Keratinocyte (primary cell): ENCODE measurements at regions not wholly inside any gene's neighbourhood (a gene's known extent, or its start where the extent isn't known, plus 50 kb on each side); places are given as distances from the start of the nearest gene placed in this dataset.

Source experiments
- DNase-seq: peaks from one replicate; pipeline ENCODE4 v3.0.0-alpha.2; 2011; ENCODE audit warnings: low read depth, missing footprints, low spot score
- FAIRE-seq: peaks from 2 replicates; lab custom pipeline; 2011; peaks lifted over from hg19 to GRCh38; lab: Jason Lieb, UNC
- H2AFZ ChIP-seq: 2 replicates; pipeline ENCODE4 v1.6.0; 2012; ENCODE audit warnings: low read length, control low read depth, inconsistent platforms; ENCODE audit not compliant: control insufficient read depth
- H3K27ac ChIP-seq: 2 replicates; pipeline ENCODE4 v1.5.1; 2011; ENCODE audit warnings: low read length; ENCODE audit not compliant: control insufficient read depth, insufficient read depth
- H3K27me3 ChIP-seq: 3 replicates; pipeline ENCODE4 v1.6.0; 2011; ENCODE audit warnings: low read length; ENCODE audit not compliant: control insufficient read depth, insufficient read depth; ENCODE audit errors: extremely low read depth
- H3K36me3 ChIP-seq, 2 experiments: 2 replicates in 1 of 2; 3 replicates in 1 of 2; pipeline ENCODE4 v1.5.1; 2011; ENCODE audit warnings: low read length in 2 of 2, mild to moderate bottlenecking in 1 of 2; ENCODE audit not compliant: control insufficient read depth in 2 of 2, insufficient read depth in 2 of 2; ENCODE audit errors: extremely low read depth in 1 of 2
- H3K4me1 ChIP-seq: 3 replicates; pipeline ENCODE4 v1.5.1; 2011; ENCODE audit warnings: low read length; ENCODE audit not compliant: control insufficient read depth, insufficient read depth; ENCODE audit errors: extremely low read depth
- H3K4me2 ChIP-seq: 3 replicates; pipeline ENCODE4 v1.6.0; 2011; ENCODE audit warnings: low read depth, low read length; ENCODE audit not compliant: control insufficient read depth, insufficient read depth; ENCODE audit errors: extremely low read depth
- H3K4me3 ChIP-seq, 3 experiments: fragments of 200-600 bp in 1 of 3; sonication (generic) in 1 of 3; 2 replicates in 2 of 3; 3 replicates in 1 of 3; pipeline ENCODE4 v1.5.1; 2011 to 2016; ENCODE audit warnings: low read length in 3 of 3, mild to moderate bottlenecking in 3 of 3, control low read depth in 2 of 3, inconsistent platforms in 1 of 3, low read depth in 1 of 3, mixed read lengths in 1 of 3, mixed run types in 1 of 3, moderate library complexity in 1 of 3; ENCODE audit not compliant: control insufficient read depth in 2 of 3, insufficient read depth in 2 of 3; ENCODE audit errors: extremely low read depth in 1 of 3
- H3K79me2 ChIP-seq: 2 replicates; pipeline ENCODE4 v1.6.0; 2012; ENCODE audit warnings: low read length; ENCODE audit not compliant: control insufficient read depth, insufficient read depth
- H3K9ac ChIP-seq: 3 replicates; pipeline ENCODE4 v1.6.0; 2011; ENCODE audit warnings: low read length; ENCODE audit not compliant: control insufficient read depth, insufficient read depth; ENCODE audit errors: extremely low read depth
- H3K9me1 ChIP-seq: 3 replicates; pipeline ENCODE4 v1.6.0; 2011; ENCODE audit warnings: low read length; ENCODE audit not compliant: control insufficient read depth, insufficient read depth; ENCODE audit errors: extremely low read depth
- H3K9me3 ChIP-seq: 2 replicates; pipeline ENCODE4 v1.5.1; 2012; ENCODE audit warnings: low read depth, low read length; ENCODE audit not compliant: control insufficient read depth
- H4K20me1 ChIP-seq: 3 replicates; pipeline ENCODE4 v1.6.0; 2011; ENCODE audit warnings: low read length; ENCODE audit not compliant: control insufficient read depth, insufficient read depth; ENCODE audit errors: extremely low read depth
- CTCF ChIP-seq, 3 experiments: IDR thresholded peaks in 1 of 3; conservative IDR thresholded peaks in 1 of 3; optimal IDR thresholded peaks in 1 of 3; 2 replicates in 2 of 3; 3 replicates in 1 of 3; pipeline versions ENCODE3 to v1.5.1; 2011; ENCODE audit warnings: low read length in 3 of 3, mild to moderate bottlenecking in 3 of 3, moderate library complexity in 2 of 3, control low read depth in 1 of 3, inconsistent platforms in 1 of 3; ENCODE audit not compliant: insufficient read depth in 2 of 3; ENCODE audit errors: extremely low read depth in 1 of 3
- EZH2 ChIP-seq: IDR thresholded peaks from one replicate; pipeline ENCODE4 v1.6.1; 2012; ENCODE audit warnings: inconsistent platforms, mild to moderate bottlenecking, low read length, moderate library complexity
- dilution Hi-C: fragments of 300-500 bp; cut with MboI; formaldehyde crosslinking; loops from one replicate; pipeline ENCODE4 v1.7.0; 2020; ENCODE audit warnings: low sequenced_read_pairs; ENCODE audit not compliant: extremely low pct_ligation_motif_present

- Histone ChIP-seq H3K27me3 (no peaks in the 10 kb centered on the region), H3K9me3 (no peaks in the 10 kb centered on the region), H3K36me3 (no peaks in the 10 kb centered on the region), H3K79me2 (no peaks in the 10 kb centered on the region), H3K9ac (no peak overlapping the region), H2AFZ (no peak overlapping the region), H3K9me1 (no peaks in the 10 kb centered on the region), H3K27ac (no peak overlapping the region), H3K4me1 (no peaks in the 10 kb centered on the region), H4K20me1 (no peaks in the 10 kb centered on the region), H3K4me3 (no peak overlapping the region), H3K4me2 (no peak overlapping the region)
- dilution Hi-C loops, result no loop called here
- no peak for DNase-seq
- TF ChIP-seq CTCF (optimal IDR thresholded peaks at IDR 0.05 in 1 of 3, IDR thresholded peaks at IDR 0.05 in 1 of 3, conservative IDR thresholded peaks at IDR 0.05 in 1 of 3; ENCODE audit: extremely low read depth in 1 of 3, insufficient read depth in 2 of 3, low read length in 3 of 3) (no peak), EZH2 (no peak)
- FAIRE-seq, result no peak
Observed at GRCh38 chr1:208393826-208394225, 149.6 kb upstream of the PLXNA2 start.

GRCh38 chr1:208397286-208397685 is 153.1 kb upstream of the PLXNA2 start:
- DNase-seq (no peak), FAIRE-seq (no peak)
- H3K36me3 ChIP-seq, result no peaks in the 10 kb centered on the region
- H3K4me2 ChIP-seq, result no peak overlapping the region
- no peaks in the 10 kb centered on the region for H3K79me2 ChIP-seq
- H3K9ac ChIP-seq, result no peak overlapping the region
- TF ChIP-seq CTCF (optimal IDR thresholded peaks at IDR 0.05 in 1 of 3, IDR thresholded peaks at IDR 0.05 in 1 of 3, conservative IDR thresholded peaks at IDR 0.05 in 1 of 3; ENCODE audit: extremely low read depth in 1 of 3, insufficient read depth in 2 of 3, low read length in 3 of 3), result no peak
- TF ChIP-seq EZH2, result no peak
- peaks cover 4% of the 10 kb centered on the region for H3K27me3 ChIP-seq
- no peaks in the 10 kb centered on the region for H3K9me1 ChIP-seq
- no peaks in the 10 kb centered on the region for H4K20me1 ChIP-seq
- H3K9me3 ChIP-seq, result no peaks in the 10 kb centered on the region
- H3K4me1 ChIP-seq, result no peaks in the 10 kb centered on the region
- H3K27ac ChIP-seq, result no peak overlapping the region
- H3K4me3 ChIP-seq, result no peak overlapping the region
- dilution Hi-C loops, result no loop called here
- no peak overlapping the region for H2AFZ ChIP-seq
